ENCODE measurements at regions not wholly inside any gene's neighbourhood (a gene's known extent, or its start where the extent isn't known, plus 50 kb on each side); places are given as distances from the start of the nearest gene placed in this dataset.

DNA sequence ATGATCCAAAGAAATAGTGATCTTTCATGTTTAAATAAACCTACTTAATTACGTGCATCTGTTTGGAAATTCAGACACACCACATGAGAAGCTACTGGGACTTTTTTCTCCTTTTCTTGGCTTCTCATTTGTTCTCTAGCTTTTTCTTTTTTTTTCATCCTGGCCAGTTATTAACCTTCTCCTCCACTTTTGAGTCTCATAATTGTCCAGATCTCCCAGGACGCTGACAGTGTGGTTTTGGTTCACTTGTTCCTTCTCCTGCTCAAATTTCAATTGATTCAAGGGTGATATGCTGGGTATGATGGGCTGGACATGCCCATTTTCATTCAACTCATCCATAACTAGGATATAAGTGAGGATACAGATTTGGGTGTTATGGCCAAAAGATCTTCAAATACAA, 152.3 kb downstream of the TM9SF2 start:
- no peaks in the 10 kb centered on the region for H3K9me2 ChIP-seq (replicated peaks; ENCODE audit: control insufficient read depth, low read length)
- no peak overlapping the region for H3K4me2 ChIP-seq (ENCODE audit: low read length)
- no peaks in the 10 kb centered on the region for H3K9me3 ChIP-seq (ENCODE audit: control insufficient read depth, insufficient read depth, low read length)
- H3K4me3 ChIP-seq (ENCODE audit: low read length) = no peak overlapping the region
- no peaks in the 10 kb centered on the region for H3K36me3 ChIP-seq (ENCODE audit: control insufficient read depth, low read length)
- no peaks in the 10 kb centered on the region for H4K20me1 ChIP-seq (ENCODE audit: control insufficient read depth, insufficient read depth, low read depth, low read length)
- H3K27me3 ChIP-seq (ENCODE audit: control insufficient read depth, low read length) = peaks cover 24% of the 10 kb centered on the region
- H3K4me1 ChIP-seq (ENCODE audit: control insufficient read depth, low read length) = 0 out of 2 replicates have a peak, but pooled peaks cover 6% of the 10 kb centered on the region
- H3K79me2 ChIP-seq (ENCODE audit: control insufficient read depth, low read length) = no peaks in the 10 kb centered on the region
- no peak overlapping the region for H3K27ac ChIP-seq (ENCODE audit: low read depth, low read length)
- H3F3A ChIP-seq (ENCODE audit: control insufficient read depth, insufficient read depth) = no peaks in the 10 kb centered on the region
- TF ChIP-seq EZH2phosphoT487 (IDR thresholded peaks at IDR 0.05; ENCODE audit: borderline replicate concordance, low read length) = no peak
- TF ChIP-seq, protein P1, sequence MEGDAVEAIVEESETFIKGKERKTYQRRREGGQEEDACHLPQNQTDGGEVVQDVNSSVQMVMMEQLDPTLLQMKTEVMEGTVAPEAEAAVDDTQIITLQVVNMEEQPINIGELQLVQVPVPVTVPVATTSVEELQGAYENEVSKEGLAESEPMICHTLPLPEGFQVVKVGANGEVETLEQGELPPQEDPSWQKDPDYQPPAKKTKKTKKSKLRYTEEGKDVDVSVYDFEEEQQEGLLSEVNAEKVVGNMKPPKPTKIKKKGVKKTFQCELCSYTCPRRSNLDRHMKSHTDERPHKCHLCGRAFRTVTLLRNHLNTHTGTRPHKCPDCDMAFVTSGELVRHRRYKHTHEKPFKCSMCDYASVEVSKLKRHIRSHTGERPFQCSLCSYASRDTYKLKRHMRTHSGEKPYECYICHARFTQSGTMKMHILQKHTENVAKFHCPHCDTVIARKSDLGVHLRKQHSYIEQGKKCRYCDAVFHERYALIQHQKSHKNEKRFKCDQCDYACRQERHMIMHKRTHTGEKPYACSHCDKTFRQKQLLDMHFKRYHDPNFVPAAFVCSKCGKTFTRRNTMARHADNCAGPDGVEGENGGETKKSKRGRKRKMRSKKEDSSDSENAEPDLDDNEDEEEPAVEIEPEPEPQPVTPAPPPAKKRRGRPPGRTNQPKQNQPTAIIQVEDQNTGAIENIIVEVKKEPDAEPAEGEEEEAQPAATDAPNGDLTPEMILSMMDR (IDR thresholded peaks at IDR 0.05; ENCODE audit: low read depth, low read length, poor library complexity, severe bottlenecking) = no peak

GRCh38 chr13:99652901-99653300, 151.6 kb downstream of the TM9SF2 start:
- no peaks in the 10 kb centered on the region for H3K9me2 ChIP-seq (replicated peaks; ENCODE audit: control insufficient read depth, low read length)
- no peak overlapping the region for H3K4me3 ChIP-seq (ENCODE audit: low read length)
- TF ChIP-seq, protein P1 (IDR thresholded peaks at IDR 0.05; ENCODE audit: low read depth, low read length, poor library complexity, severe bottlenecking) = no peak
- TF ChIP-seq EZH2phosphoT487 (IDR thresholded peaks at IDR 0.05; ENCODE audit: borderline replicate concordance, low read length) = no peak
- H3K9me3 ChIP-seq (ENCODE audit: control insufficient read depth, insufficient read depth, low read length) = no peaks in the 10 kb centered on the region
- no peaks in the 10 kb centered on the region for H3K79me2 ChIP-seq (ENCODE audit: control insufficient read depth, low read length)
- H3K27ac ChIP-seq (ENCODE audit: low read depth, low read length) = no peak overlapping the region
- H3F3A ChIP-seq (ENCODE audit: control insufficient read depth, insufficient read depth) = no peaks in the 10 kb centered on the region
- H3K27me3 ChIP-seq (ENCODE audit: control insufficient read depth, low read length) = peaks cover 17% of the 10 kb centered on the region
- H3K4me2 ChIP-seq (ENCODE audit: low read length) = no peak overlapping the region
- 0 out of 2 replicates have a peak, but pooled peaks cover 1% of the 10 kb centered on the region for H3K4me1 ChIP-seq (ENCODE audit: control insufficient read depth, low read length)
- no peaks in the 10 kb centered on the region for H3K36me3 ChIP-seq (ENCODE audit: control insufficient read depth, low read length)
- H4K20me1 ChIP-seq (ENCODE audit: control insufficient read depth, insufficient read depth, low read depth, low read length) = no peaks in the 10 kb centered on the region

DNA sequence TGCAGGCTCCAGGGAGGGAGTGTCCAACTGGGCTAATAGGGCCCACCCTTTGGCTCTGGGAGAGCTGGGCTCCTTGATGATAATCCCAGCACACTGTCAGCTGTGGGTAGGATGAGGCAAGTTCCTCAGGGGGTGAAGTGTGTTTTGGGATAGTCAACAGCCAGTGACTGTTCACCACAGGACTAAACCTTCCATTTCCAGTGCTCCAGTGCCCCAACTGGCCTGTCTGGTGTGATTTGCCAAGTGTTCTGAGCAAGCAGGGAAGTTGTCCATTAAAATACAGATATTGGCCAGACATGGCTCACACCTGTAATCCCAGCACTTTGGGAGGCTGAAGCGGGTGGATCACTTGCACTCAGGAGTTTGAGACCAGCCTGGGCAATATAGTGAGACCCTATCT, 150.9 kb downstream of the TM9SF2 start:
- Histone ChIP-seq H3K9me3 (ENCODE audit: control insufficient read depth, insufficient read depth, low read length) (no peaks in the 10 kb centered on the region), H3K27me3 (ENCODE audit: control insufficient read depth, low read length) (peaks cover 10% of the 10 kb centered on the region), H4K20me1 (ENCODE audit: control insufficient read depth, insufficient read depth, low read depth, low read length) (no peaks in the 10 kb centered on the region), H3K79me2 (ENCODE audit: control insufficient read depth, low read length) (no peaks in the 10 kb centered on the region), H3K9me2 (replicated peaks; ENCODE audit: control insufficient read depth, low read length) (no peaks in the 10 kb centered on the region), H3K4me1 (ENCODE audit: control insufficient read depth, low read length) (no peaks in the 10 kb centered on the region), H3K36me3 (ENCODE audit: control insufficient read depth, low read length) (no peaks in the 10 kb centered on the region), H3K4me2 (ENCODE audit: low read length) (no peak overlapping the region), H3K27ac (ENCODE audit: low read depth, low read length) (no peak overlapping the region), H3K4me3 (ENCODE audit: low read length) (no peak overlapping the region), H3F3A (ENCODE audit: control insufficient read depth, insufficient read depth) (no peaks in the 10 kb centered on the region)
- no peak for TF ChIP-seq EZH2phosphoT487 (IDR thresholded peaks at IDR 0.05; ENCODE audit: borderline replicate concordance, low read length)
- TF ChIP-seq, protein P1 (IDR thresholded peaks at IDR 0.05; ENCODE audit: low read depth, low read length, poor library complexity, severe bottlenecking) = no peak
